ENCODE measurements at regions not wholly inside any gene's neighbourhood (a gene's known extent, or its start where the extent isn't known, plus 50 kb on each side); places are given as distances from the start of the nearest gene placed in this dataset.
A peak's percentile ranks its signal among the peaks of the same experiment; 100 is the strongest.
"Not testable (repeated sequence)": the region's sequence is repeated elsewhere in the genome, so short reads cannot be mapped to it uniquely, and the experiment has no call there.

GRCh38 chr11:7143908-7144307, 55.1 kb downstream of the RBMXL2 start:
- in situ Hi-C loops (cut with HindIII; ENCODE audit: low pct_ligation_motif_present, low sequenced_read_pairs) = no loop called here

GRCh38 chr11:7150104-7150503, 61.3 kb downstream of the RBMXL2 start:
- H3K27me3 ChIP-seq (replicated peaks); H3K36me3 ChIP-seq (replicated peaks); in situ Hi-C loops (cut with HindIII; ENCODE audit: low pct_ligation_motif_present, low sequenced_read_pairs); H3K27ac ChIP-seq; DNase-seq; H3K4me3 ChIP-seq (ENCODE audit: low read depth, low read length): not testable (repeated sequence)

More at GRCh38 chr11:7143908-7144307, 55.1 kb downstream of the RBMXL2 start:
- no peak for DNase-seq
- TF ChIP-seq, protein P1, sequence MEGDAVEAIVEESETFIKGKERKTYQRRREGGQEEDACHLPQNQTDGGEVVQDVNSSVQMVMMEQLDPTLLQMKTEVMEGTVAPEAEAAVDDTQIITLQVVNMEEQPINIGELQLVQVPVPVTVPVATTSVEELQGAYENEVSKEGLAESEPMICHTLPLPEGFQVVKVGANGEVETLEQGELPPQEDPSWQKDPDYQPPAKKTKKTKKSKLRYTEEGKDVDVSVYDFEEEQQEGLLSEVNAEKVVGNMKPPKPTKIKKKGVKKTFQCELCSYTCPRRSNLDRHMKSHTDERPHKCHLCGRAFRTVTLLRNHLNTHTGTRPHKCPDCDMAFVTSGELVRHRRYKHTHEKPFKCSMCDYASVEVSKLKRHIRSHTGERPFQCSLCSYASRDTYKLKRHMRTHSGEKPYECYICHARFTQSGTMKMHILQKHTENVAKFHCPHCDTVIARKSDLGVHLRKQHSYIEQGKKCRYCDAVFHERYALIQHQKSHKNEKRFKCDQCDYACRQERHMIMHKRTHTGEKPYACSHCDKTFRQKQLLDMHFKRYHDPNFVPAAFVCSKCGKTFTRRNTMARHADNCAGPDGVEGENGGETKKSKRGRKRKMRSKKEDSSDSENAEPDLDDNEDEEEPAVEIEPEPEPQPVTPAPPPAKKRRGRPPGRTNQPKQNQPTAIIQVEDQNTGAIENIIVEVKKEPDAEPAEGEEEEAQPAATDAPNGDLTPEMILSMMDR (IDR thresholded peaks at IDR 0.05; ENCODE audit: low read depth, low read length, missing control alignments) = peak; percentile 26
- Histone ChIP-seq H3K27me3 (replicated peaks) (no peaks in the 10 kb centered on the region), H3K4me3 (ENCODE audit: low read depth, low read length) (no peak overlapping the region), H3K36me3 (replicated peaks) (no peaks in the 10 kb centered on the region), H3K27ac (no peak overlapping the region)

DNA sequence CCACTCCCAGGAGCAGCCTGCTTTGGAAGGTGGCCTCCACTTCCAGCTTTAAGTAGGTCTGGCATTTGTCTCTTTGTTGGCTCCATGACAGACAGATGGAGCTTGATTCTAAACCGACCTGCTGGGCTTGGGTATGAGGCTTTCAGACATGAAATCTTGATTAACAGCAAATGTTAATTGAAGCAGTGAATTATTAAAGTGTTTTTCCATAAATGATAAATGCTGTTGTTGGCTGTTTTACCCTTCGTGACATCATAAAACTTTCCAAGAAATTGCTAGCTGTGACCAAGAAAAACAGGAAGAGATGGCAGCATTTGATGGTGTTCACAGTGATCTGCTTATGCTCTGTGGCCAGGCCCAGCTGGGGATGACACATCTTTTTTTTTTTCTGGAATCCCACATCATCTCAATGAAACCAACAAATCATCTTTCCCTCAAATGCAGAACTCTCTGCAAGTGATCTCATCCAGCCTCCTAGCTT, 66.1 kb downstream of the RBMXL2 start:
- Histone ChIP-seq H3K4me3 (ENCODE audit: low read depth, low read length) (no peak overlapping the region), H3K27me3 (replicated peaks) (no peaks in the 10 kb centered on the region), H3K36me3 (replicated peaks) (no peaks in the 10 kb centered on the region), H3K27ac (no peak overlapping the region)
- in situ Hi-C loops (cut with HindIII; ENCODE audit: low pct_ligation_motif_present, low sequenced_read_pairs) = no loop called here
- TF ChIP-seq, protein P1 (IDR thresholded peaks at IDR 0.05; ENCODE audit: low read depth, low read length, missing control alignments) = no peak
- no peak for DNase-seq

DNA sequence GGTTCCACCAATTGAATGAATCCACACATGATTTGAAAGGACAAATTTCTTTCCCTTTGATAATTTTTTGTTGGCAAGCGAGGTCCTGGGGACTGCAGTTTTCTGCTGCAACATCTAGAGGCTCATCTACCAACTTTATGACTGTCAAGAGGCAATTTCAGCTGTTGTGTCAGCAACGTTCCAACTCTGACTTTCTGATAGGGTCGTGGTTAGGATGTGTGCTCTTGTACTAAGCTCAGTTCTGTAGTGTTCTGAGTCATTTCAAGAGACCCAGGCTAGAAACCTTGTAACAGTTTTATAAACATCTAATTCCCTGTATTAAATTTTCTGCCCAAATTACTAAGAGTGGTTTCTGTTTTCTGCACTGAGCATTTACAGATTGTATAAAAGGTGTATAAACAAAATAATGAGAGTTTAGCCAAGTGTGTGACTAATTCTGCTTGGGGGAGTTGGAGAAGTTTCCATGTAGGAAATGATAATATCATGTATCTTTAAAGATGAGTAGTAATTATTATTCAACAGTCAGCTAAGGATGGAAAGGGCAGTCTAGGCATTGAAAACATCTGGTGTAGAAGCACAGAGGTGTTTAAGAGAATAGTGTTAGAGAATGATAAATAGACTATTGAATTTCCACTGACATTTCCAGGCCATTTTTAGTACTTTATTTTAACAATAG, 72.2 kb downstream of the RBMXL2 start:
- H3K27me3 ChIP-seq (replicated peaks) = no peaks in the 10 kb centered on the region
- no peak overlapping the region for H3K4me3 ChIP-seq (ENCODE audit: low read depth, low read length)
- TF ChIP-seq, protein P1 (IDR thresholded peaks at IDR 0.05; ENCODE audit: low read depth, low read length, missing control alignments) = no peak
- DNase-seq = no peak
- in situ Hi-C loops (cut with HindIII; ENCODE audit: low pct_ligation_motif_present, low sequenced_read_pairs) = no loop called here
- no peak overlapping the region for H3K27ac ChIP-seq
- no peaks in the 10 kb centered on the region for H3K36me3 ChIP-seq (replicated peaks)

DNA sequence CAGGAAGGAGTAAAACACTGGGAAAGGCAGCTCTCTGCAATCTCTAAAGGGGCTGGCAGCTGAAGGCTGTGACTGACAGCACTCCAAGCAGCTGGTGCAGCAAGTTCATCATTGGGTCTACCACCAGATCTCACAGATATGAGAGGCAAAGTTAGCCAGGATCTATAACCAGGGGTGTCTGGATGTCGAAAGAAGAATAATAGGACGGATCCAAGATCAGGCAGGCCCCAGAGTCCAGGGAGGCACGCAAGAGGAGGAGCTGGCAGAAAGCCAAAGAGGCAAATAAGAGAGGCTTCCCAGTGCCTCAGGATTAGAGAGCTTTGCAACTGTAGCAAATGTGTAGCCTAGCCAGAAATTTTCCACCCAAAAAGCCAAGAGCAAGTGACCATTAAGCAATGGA, 77.1 kb downstream of the RBMXL2 start:
- Histone ChIP-seq H3K27me3 (replicated peaks) (no peaks in the 10 kb centered on the region), H3K4me3 (ENCODE audit: low read depth, low read length) (no peak overlapping the region), H3K36me3 (replicated peaks) (no peaks in the 10 kb centered on the region), H3K27ac (no peak overlapping the region)
- no peak for DNase-seq
- in situ Hi-C loops (cut with HindIII; ENCODE audit: low pct_ligation_motif_present, low sequenced_read_pairs) = no loop called here
- TF ChIP-seq, protein P1 (IDR thresholded peaks at IDR 0.05; ENCODE audit: low read depth, low read length, missing control alignments) = no peak

GRCh38 chr11:7167976-7168740, 79.4 kb downstream of the RBMXL2 start:
- H3K27me3 ChIP-seq (replicated peaks) = no peaks in the 10 kb centered on the region
- no peak overlapping the region for H3K27ac ChIP-seq
- H3K4me3 ChIP-seq (ENCODE audit: low read depth, low read length) = no peak overlapping the region
- no peak for DNase-seq
- TF ChIP-seq, protein P1 (IDR thresholded peaks at IDR 0.05; ENCODE audit: low read depth, low read length, missing control alignments) = peak; percentile 18
- in situ Hi-C loops (cut with HindIII; ENCODE audit: low pct_ligation_motif_present, low sequenced_read_pairs) = no loop called here
- H3K36me3 ChIP-seq (replicated peaks) = no peaks in the 10 kb centered on the region

All from brain microvascular endothelial cell (primary cell).